ENCODE measurements at regions not wholly inside any gene's neighbourhood (a gene's known extent, or its start where the extent isn't known, plus 50 kb on each side); places are given as distances from the start of the nearest gene placed in this dataset.

- H3K9me2 ChIP-seq (ENCODE audit: insufficient read depth, low read length), result no peaks in the 10 kb centered on the region
- H3K9ac ChIP-seq (ENCODE audit: low read length), result no peak overlapping the region
- H2AFZ ChIP-seq (ENCODE audit: low read depth, low read length), result no peak overlapping the region
- H3K36me3 ChIP-seq (ENCODE audit: insufficient read depth, low read length), result no peaks in the 10 kb centered on the region
- TF ChIP-seq MXI1 (conservative IDR thresholded peaks at IDR 0.05; ENCODE audit: poor library complexity, severe bottlenecking) (no peak), SMC3 (conservative IDR thresholded peaks at IDR 0.05; ENCODE audit: poor library complexity) (no peak), CTCF (IDR thresholded peaks at IDR 0.05; ENCODE audit: poor library complexity, severe bottlenecking) (no peak), EZH2 (IDR thresholded peaks at IDR 0.05; ENCODE audit: borderline replicate concordance, insufficient read depth, low read length, poor library complexity, severe bottlenecking) (no peak), RAD21 (conservative IDR thresholded peaks at IDR 0.05) (no peak), EP300 (conservative IDR thresholded peaks at IDR 0.05; ENCODE audit: poor library complexity, severe bottlenecking) (no peak), POLR2AphosphoS5 (IDR thresholded peaks at IDR 0.05) (no peak)
- no peaks in the 10 kb centered on the region for H4K20me1 ChIP-seq (ENCODE audit: insufficient read depth)
- H3F3A ChIP-seq (ENCODE audit: insufficient read depth, low read length, poor library complexity, severe bottlenecking), result no peaks in the 10 kb centered on the region
- H3K27ac ChIP-seq (ENCODE audit: low read length), result no peak overlapping the region
- H3K9me3 ChIP-seq (ENCODE audit: low read length), result no peaks in the 10 kb centered on the region
- no peak overlapping the region for H3K4me2 ChIP-seq (ENCODE audit: low read length)
- H3K79me2 ChIP-seq (replicated peaks; ENCODE audit: insufficient read depth, low read length), result no peaks in the 10 kb centered on the region
- H3K4me3 ChIP-seq (ENCODE audit: low read length), result no peak overlapping the region
- H3K27me3 ChIP-seq (ENCODE audit: insufficient read depth, low read depth, low read length), result no peaks in the 10 kb centered on the region
Observed at GRCh38 chr7:35371221-35371620, 117.3 kb upstream of the TBX20 start.

GRCh38 chr7:35370687-35371086 is 116.8 kb upstream of the TBX20 start:
- H3K4me3 ChIP-seq (ENCODE audit: low read length), result no peak overlapping the region
- no peak overlapping the region for H3K9ac ChIP-seq (ENCODE audit: low read length)
- no peaks in the 10 kb centered on the region for H3F3A ChIP-seq (ENCODE audit: insufficient read depth, low read length, poor library complexity, severe bottlenecking)
- no peaks in the 10 kb centered on the region for H3K9me3 ChIP-seq (ENCODE audit: low read length)
- no peak overlapping the region for H3K4me2 ChIP-seq (ENCODE audit: low read length)
- no peaks in the 10 kb centered on the region for H3K79me2 ChIP-seq (replicated peaks; ENCODE audit: insufficient read depth, low read length)
- no peaks in the 10 kb centered on the region for H4K20me1 ChIP-seq (ENCODE audit: insufficient read depth)
- TF ChIP-seq RAD21 (conservative IDR thresholded peaks at IDR 0.05) (no peak), CTCF (IDR thresholded peaks at IDR 0.05; ENCODE audit: poor library complexity, severe bottlenecking) (no peak), EZH2 (IDR thresholded peaks at IDR 0.05; ENCODE audit: borderline replicate concordance, insufficient read depth, low read length, poor library complexity, severe bottlenecking) (no peak), TAF1 (IDR thresholded peaks at IDR 0.05; ENCODE audit: low read depth) (no peak), SMC3 (conservative IDR thresholded peaks at IDR 0.05; ENCODE audit: poor library complexity) (no peak), POLR2AphosphoS5 (IDR thresholded peaks at IDR 0.05) (no peak), EP300 (conservative IDR thresholded peaks at IDR 0.05; ENCODE audit: poor library complexity, severe bottlenecking) (no peak), REST (IDR thresholded peaks at IDR 0.05; ENCODE audit: borderline replicate concordance) (no peak), MXI1 (conservative IDR thresholded peaks at IDR 0.05; ENCODE audit: poor library complexity, severe bottlenecking) (no peak)
- no peaks in the 10 kb centered on the region for H3K36me3 ChIP-seq (ENCODE audit: insufficient read depth, low read length)
- H2AFZ ChIP-seq (ENCODE audit: low read depth, low read length), result no peak overlapping the region
- H3K27ac ChIP-seq (ENCODE audit: low read length), result no peak overlapping the region
- H3K27me3 ChIP-seq (ENCODE audit: insufficient read depth, low read depth, low read length), result no peaks in the 10 kb centered on the region
- H3K9me2 ChIP-seq (ENCODE audit: insufficient read depth, low read length), result no peaks in the 10 kb centered on the region
